ENCODE measurements at regions not wholly inside any gene's neighbourhood (a gene's known extent, or its start where the extent isn't known, plus 50 kb on each side); places are given as distances from the start of the nearest gene placed in this dataset.

DNA sequence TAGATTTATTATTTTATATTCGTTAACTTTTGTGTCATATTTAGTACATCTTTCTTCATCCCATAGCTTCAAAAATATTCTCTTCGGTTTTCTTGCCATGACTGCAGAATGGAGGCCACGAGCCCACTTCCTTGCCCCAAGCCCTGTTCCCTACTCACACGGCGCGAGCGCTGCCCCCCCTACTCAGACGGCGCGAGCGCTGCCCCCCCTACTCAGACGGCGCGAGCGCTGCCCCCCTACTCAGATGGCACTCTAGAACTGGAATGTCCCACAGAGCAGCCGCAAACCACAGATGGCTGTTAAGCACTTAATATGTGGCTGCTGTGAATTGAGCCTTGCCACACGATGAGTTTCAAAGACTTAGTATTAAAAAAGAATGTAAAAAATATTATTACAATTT, 102.2 kb upstream of the PEG3 start:
- TF ChIP-seq, protein P1, sequence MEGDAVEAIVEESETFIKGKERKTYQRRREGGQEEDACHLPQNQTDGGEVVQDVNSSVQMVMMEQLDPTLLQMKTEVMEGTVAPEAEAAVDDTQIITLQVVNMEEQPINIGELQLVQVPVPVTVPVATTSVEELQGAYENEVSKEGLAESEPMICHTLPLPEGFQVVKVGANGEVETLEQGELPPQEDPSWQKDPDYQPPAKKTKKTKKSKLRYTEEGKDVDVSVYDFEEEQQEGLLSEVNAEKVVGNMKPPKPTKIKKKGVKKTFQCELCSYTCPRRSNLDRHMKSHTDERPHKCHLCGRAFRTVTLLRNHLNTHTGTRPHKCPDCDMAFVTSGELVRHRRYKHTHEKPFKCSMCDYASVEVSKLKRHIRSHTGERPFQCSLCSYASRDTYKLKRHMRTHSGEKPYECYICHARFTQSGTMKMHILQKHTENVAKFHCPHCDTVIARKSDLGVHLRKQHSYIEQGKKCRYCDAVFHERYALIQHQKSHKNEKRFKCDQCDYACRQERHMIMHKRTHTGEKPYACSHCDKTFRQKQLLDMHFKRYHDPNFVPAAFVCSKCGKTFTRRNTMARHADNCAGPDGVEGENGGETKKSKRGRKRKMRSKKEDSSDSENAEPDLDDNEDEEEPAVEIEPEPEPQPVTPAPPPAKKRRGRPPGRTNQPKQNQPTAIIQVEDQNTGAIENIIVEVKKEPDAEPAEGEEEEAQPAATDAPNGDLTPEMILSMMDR (IDR thresholded peaks at IDR 0.05) = no peak
- TF ChIP-seq POLR2A (IDR thresholded peaks at IDR 0.05) = no peak

Data from thyroid gland (tissue), 4 donors.